Thyroid gland (tissue), 4 donors: ENCODE measurements at regions not wholly inside any gene's neighbourhood (a gene's known extent, or its start where the extent isn't known, plus 50 kb on each side); places are given as distances from the start of the nearest gene placed in this dataset.

Source experiments
- DNase-seq, 2 donors: peaks; one replicate each; pipeline ENCODE4 v3.0.0-alpha.2; 2019
- H3K27ac ChIP-seq, 3 donors: fragments of 200-600 bp; sonication (generic); 1 replicate in 2 of 3; 2 replicates in 1 of 3; pipeline ENCODE4 v1.5.1; 2016 to 2019; ENCODE audit warnings: mild to moderate bottlenecking in 1 of 3, moderate library complexity in 1 of 3
- H3K27me3 ChIP-seq: fragments of 200-600 bp; sonication (generic); one replicate; pipeline ENCODE4 v1.5.1; 2019
- H3K36me3 ChIP-seq, 2 donors: fragments of 200-600 bp; sonication (generic); one replicate each; pipeline ENCODE4 v1.5.1; 2016 to 2019
- H3K4me1 ChIP-seq, 2 donors: fragments of 200-600 bp; sonication (generic); one replicate each; pipeline ENCODE4 v1.5.1; 2017 to 2019
- H3K4me3 ChIP-seq, 3 donors: fragments of 200-600 bp; sonication (generic); replicated peaks in 1 of 3; 1 replicate in 2 of 3; 2 replicates in 1 of 3; pipeline ENCODE4 v1.5.1; 2016; ENCODE audit warnings: mild to moderate bottlenecking in 1 of 3
- H3K9me3 ChIP-seq: fragments of 200-600 bp; sonication (generic); one replicate; pipeline ENCODE4 v1.5.1; 2017
- POLR2A ChIP-seq, 2 donors: fragments of 450-650 bp; IDR thresholded peaks; one replicate each; pipeline ENCODE4 v1.6.1; 2017; ENCODE audit warnings: antibody characterized with exemption in 2 of 2, mild to moderate bottlenecking in 2 of 2, moderate library complexity in 1 of 2
- WGBS, 2 donors: methylation state at CpG; one replicate each; pipeline ENCODE4 v1.1.5; 2017; 5-methylcytosine and 5-hydroxymethylcytosine counted together
- intact Hi-C: fragments of 100-400 bp; cut with DNase I; formaldehyde crosslinking; loops from one replicate; pipeline ENCODE4 v1.15.1; 2023
- TF ChIP-seq, protein P1 (sequence below), 6 experiments: fragments of 200-600 bp in 3 of 6; fragments of 450-650 bp in 3 of 6; sonication (generic) in 3 of 6; IDR thresholded peaks; one replicate each; pipeline ENCODE4 v1.5.1; 2016 to 2019; ENCODE audit warnings: antibody characterized with exemption in 6 of 6, mild to moderate bottlenecking in 2 of 6, inconsistent platforms in 1 of 6, moderate library complexity in 1 of 6

DNA sequence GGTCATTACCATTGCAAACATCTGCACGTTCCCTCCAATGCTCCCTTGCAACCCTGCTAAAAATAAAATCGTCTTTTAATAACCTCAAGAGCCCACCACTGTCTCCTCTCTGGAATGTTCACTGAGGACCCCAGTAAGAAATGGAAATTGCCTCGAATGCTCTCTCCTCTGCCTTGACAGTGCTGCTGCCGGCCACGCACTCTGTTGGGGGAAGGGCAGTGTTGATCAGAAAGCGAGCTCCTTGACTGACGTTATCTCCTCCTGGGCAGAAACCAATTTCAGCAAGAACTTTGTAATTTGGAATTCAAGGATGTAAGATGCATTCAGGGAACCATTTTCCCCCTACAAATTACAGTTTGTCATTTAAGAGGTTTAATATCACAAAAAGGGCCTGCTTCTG lies 718.5 kb downstream of the UQCRFS1 start:
- H3K9me3 ChIP-seq: no peaks in the 10 kb centered on the region
- H3K4me3 ChIP-seq: no peak overlapping the region
- DNase-seq: no peak
- intact Hi-C loops: no loop called here
- TF ChIP-seq, protein P1, sequence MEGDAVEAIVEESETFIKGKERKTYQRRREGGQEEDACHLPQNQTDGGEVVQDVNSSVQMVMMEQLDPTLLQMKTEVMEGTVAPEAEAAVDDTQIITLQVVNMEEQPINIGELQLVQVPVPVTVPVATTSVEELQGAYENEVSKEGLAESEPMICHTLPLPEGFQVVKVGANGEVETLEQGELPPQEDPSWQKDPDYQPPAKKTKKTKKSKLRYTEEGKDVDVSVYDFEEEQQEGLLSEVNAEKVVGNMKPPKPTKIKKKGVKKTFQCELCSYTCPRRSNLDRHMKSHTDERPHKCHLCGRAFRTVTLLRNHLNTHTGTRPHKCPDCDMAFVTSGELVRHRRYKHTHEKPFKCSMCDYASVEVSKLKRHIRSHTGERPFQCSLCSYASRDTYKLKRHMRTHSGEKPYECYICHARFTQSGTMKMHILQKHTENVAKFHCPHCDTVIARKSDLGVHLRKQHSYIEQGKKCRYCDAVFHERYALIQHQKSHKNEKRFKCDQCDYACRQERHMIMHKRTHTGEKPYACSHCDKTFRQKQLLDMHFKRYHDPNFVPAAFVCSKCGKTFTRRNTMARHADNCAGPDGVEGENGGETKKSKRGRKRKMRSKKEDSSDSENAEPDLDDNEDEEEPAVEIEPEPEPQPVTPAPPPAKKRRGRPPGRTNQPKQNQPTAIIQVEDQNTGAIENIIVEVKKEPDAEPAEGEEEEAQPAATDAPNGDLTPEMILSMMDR (IDR thresholded peaks at IDR 0.05): no peak
- no peak for TF ChIP-seq POLR2A (IDR thresholded peaks at IDR 0.05)
- no peaks in the 10 kb centered on the region for H3K4me1 ChIP-seq
- no peak overlapping the region for H3K27ac ChIP-seq
- H3K36me3 ChIP-seq: no peaks in the 10 kb centered on the region
- 38 to 66% methylated on average over 7 of the region's 7 CpGs for WGBS, 2 donors
- no peaks in the 10 kb centered on the region for H3K27me3 ChIP-seq

GRCh38 chr19:28493884-28494283 lies 719.1 kb downstream of the UQCRFS1 start:
- H3K27me3 ChIP-seq: no peaks in the 10 kb centered on the region
- no peak for TF ChIP-seq POLR2A (IDR thresholded peaks at IDR 0.05)
- TF ChIP-seq, protein P1 (IDR thresholded peaks at IDR 0.05): no peak
- H3K27ac ChIP-seq: no peak overlapping the region
- no peak overlapping the region for H3K4me3 ChIP-seq
- WGBS, 2 donors: 27 to 36% methylated on average over 5 of the region's 5 CpGs
- H3K9me3 ChIP-seq: no peaks in the 10 kb centered on the region
- intact Hi-C loops: no loop called here
- no peaks in the 10 kb centered on the region for H3K4me1 ChIP-seq
- H3K36me3 ChIP-seq: no peaks in the 10 kb centered on the region
- no peak for DNase-seq

GRCh38 chr19:28492621-28493020 lies 720.3 kb downstream of the UQCRFS1 start:
- no peak for DNase-seq
- intact Hi-C loops: no loop called here
- no peak overlapping the region for H3K27ac ChIP-seq
- TF ChIP-seq, protein P1 (IDR thresholded peaks at IDR 0.05): no peak
- TF ChIP-seq POLR2A (IDR thresholded peaks at IDR 0.05): no peak
- H3K27me3 ChIP-seq: no peaks in the 10 kb centered on the region
- H3K4me3 ChIP-seq: no peak overlapping the region
- H3K4me1 ChIP-seq: no peaks in the 10 kb centered on the region
- WGBS, 2 donors: 57 to 61% methylated on average over 8 of the region's 8 CpGs
- H3K36me3 ChIP-seq: no peaks in the 10 kb centered on the region
- no peaks in the 10 kb centered on the region for H3K9me3 ChIP-seq

DNA sequence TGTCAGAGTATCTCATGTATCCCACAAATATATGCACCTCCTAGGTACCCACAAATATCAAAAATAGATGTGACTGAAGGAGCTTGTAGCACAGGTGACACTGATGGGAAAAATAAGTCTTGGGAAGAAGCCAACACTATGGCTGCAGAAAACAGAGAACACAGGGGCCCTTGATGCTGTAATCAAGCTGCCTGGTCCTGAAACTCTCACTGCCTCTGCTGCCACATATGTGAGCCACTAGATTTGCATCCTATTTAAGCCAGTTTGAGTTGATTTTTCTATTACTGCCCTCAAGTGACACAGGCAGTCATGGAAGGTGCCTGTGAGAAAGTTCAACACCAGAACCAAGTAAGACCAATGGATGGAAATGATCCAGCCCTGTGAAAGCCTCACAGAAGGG lies 720.8 kb downstream of the UQCRFS1 start:
- Histone ChIP-seq H3K4me3 (no peak overlapping the region), H3K27ac (no peak overlapping the region), H3K27me3 (no peaks in the 10 kb centered on the region), H3K36me3 (no peaks in the 10 kb centered on the region), H3K4me1 (no peaks in the 10 kb centered on the region), H3K9me3 (no peaks in the 10 kb centered on the region)
- no peak for DNase-seq
- TF ChIP-seq, protein P1 (IDR thresholded peaks at IDR 0.05): no peak
- no peak for TF ChIP-seq POLR2A (IDR thresholded peaks at IDR 0.05)
- intact Hi-C loops: no loop called here

DNA sequence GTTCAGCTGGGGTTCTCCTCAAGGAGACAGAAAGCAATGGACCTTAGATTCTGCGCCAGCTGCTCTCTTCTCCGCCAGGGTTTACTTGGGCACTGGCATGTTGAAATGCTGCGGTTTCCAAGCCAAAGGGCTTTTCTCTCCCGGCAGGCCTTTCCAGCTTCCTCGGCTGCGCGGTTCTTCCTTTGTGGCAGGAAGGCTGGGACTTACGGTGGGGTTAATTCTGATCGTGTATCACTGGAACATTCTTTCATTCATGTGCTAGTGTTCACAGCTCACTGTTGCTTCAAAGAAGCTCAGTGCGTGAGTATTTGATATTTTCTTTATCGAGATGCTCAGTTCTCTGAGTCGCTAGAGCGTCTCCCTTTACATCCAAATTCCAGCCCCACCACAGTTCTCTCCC lies 723.2 kb downstream of the UQCRFS1 start:
- no peak for DNase-seq
- no peak overlapping the region for H3K4me3 ChIP-seq
- no peak overlapping the region for H3K27ac ChIP-seq
- intact Hi-C loops: no loop called here
- no peak for TF ChIP-seq POLR2A (IDR thresholded peaks at IDR 0.05)
- TF ChIP-seq, protein P1 (IDR thresholded peaks at IDR 0.05): no peak
- WGBS, 2 donors: 67 to 69% methylated on average over 12 to 13 of the region's 13 CpGs
- H3K36me3 ChIP-seq: no peaks in the 10 kb centered on the region
- H3K27me3 ChIP-seq: no peaks in the 10 kb centered on the region
- H3K4me1 ChIP-seq: no peaks in the 10 kb centered on the region
- H3K9me3 ChIP-seq: no peaks in the 10 kb centered on the region
